CD4-positive, alpha-beta T cell (primary cell): ENCODE measurements at regions not wholly inside any gene's neighbourhood (a gene's known extent, or its start where the extent isn't known, plus 50 kb on each side); places are given as distances from the start of the nearest gene placed in this dataset.
"Not testable (repeated sequence)": the region's sequence is repeated elsewhere in the genome, so short reads cannot be mapped to it uniquely, and the experiment has no call there.

ENCODE experiments used
- ATAC-seq: fragments of 200-7000 bp; cut with Tn5 transposase; one replicate; pipeline ENCODE4 v1.10.0; 2022; ENCODE audit warnings: mild to moderate bottlenecking; ENCODE audit not compliant: poor library complexity
- CTCF ChIA-PET: fragments of 350-600 bp; sonication (Branson Sonifier 250); formaldehyde crosslinking; loops from one replicate; lab custom pipeline; 2021; ENCODE audit warnings: antibody characterized with exemption, inconsistent platforms; lab: Charles Lee
- POLR2A ChIA-PET: fragments of 350-600 bp; sonication (Branson Sonifier 250); formaldehyde crosslinking; loops from one replicate; lab custom pipeline; 2021; ENCODE audit warnings: antibody characterized with exemption, inconsistent platforms; lab: Charles Lee
- DNase-seq, 14 experiments: peaks; one replicate each; pipeline ENCODE4 v3.0.0-alpha.2; 2013 to 2020; ENCODE audit warnings: mixed read lengths in 2 of 14
- H3K27ac ChIP-seq, 2 donors: one replicate each; pipeline versions ENCODE4 v1.5.1 to v1.7.0; 2013; ENCODE audit warnings: low read length in 2 of 2, low read depth in 1 of 2, mild to moderate bottlenecking in 1 of 2
- H3K27me3 ChIP-seq, 2 experiments: 1 replicate in 1 of 2; 2 replicates in 1 of 2; pipeline versions ENCODE4 v1.6.1 to v1.7.0; 2013; ENCODE audit warnings: low read length in 2 of 2, control low read depth in 1 of 2, mild to moderate bottlenecking in 1 of 2, moderate library complexity in 1 of 2; ENCODE audit not compliant: insufficient read depth in 2 of 2, control insufficient read depth in 1 of 2
- H3K36me3 ChIP-seq: one replicate; pipeline ENCODE4 v1.6.1; 2013; ENCODE audit warnings: low read length, control low read depth; ENCODE audit not compliant: insufficient read depth
- H3K4me1 ChIP-seq: one replicate; pipeline ENCODE4 v1.6.1; 2013; ENCODE audit warnings: low read length, control low read depth; ENCODE audit not compliant: insufficient read depth
- H3K4me3 ChIP-seq: one replicate; pipeline ENCODE4 v1.5.1; 2013; ENCODE audit warnings: mild to moderate bottlenecking, low read length, moderate library complexity
- H3K9me3 ChIP-seq, 2 experiments: 1 replicate in 1 of 2; 2 replicates in 1 of 2; pipeline versions ENCODE4 v1.6.1 to v1.7.0; 2013; ENCODE audit warnings: low read length in 2 of 2, mild to moderate bottlenecking in 2 of 2, control low read depth in 1 of 2, moderate library complexity in 1 of 2; ENCODE audit not compliant: control insufficient read depth in 1 of 2, insufficient read depth in 1 of 2
- H3K27ac Mint-ChIP-seq: one replicate; pipeline ENCODE4 v1.8.0; 2020; ENCODE audit warnings: mixed read lengths
- H3K27me3 Mint-ChIP-seq: one replicate; pipeline ENCODE4 v1.8.0; 2021; ENCODE audit warnings: mixed read lengths
- H3K36me3 Mint-ChIP-seq: one replicate; pipeline ENCODE4 v1.8.0; 2021; ENCODE audit warnings: low read depth, mixed read lengths
- H3K4me1 Mint-ChIP-seq: one replicate; pipeline ENCODE4 v1.8.0; 2021; ENCODE audit warnings: low read depth, mixed read lengths
- H3K4me3 Mint-ChIP-seq: one replicate; pipeline ENCODE4 v1.8.0; 2020; ENCODE audit warnings: mild to moderate bottlenecking, mixed read lengths
- H3K9me3 Mint-ChIP-seq: one replicate; pipeline ENCODE4 v1.8.0; 2020; ENCODE audit warnings: mixed read lengths
- CTCF ChIP-seq: fragments of 200-600 bp; IDR thresholded peaks from one replicate; pipeline ENCODE4 v1.8.0; 2022; ENCODE audit warnings: antibody characterized with exemption, mild to moderate bottlenecking
- intact Hi-C, 2 experiments: fragments of 100-400 bp; cut with DNase I in 1 of 2; cut with micrococcal nuclease in 1 of 2; formaldehyde crosslinking; loops; one replicate each; pipeline versions ENCODE4 v1.15.1 to v1.9.0; 2023 to 2025; cut with DNase I, micrococcal nuclease

- Histone ChIP-seq H3K27me3 (no peaks in the 10 kb centered on the region), H3K9me3 (no peaks in the 10 kb centered on the region), H3K4me3 (no peak overlapping the region), H3K27ac (no peak overlapping the region), H3K4me1 (no peaks in the 10 kb centered on the region), H3K36me3 (no peaks in the 10 kb centered on the region)
- CTCF ChIA-PET = no interaction called here
- Mint-ChIP-seq H3K4me1 (no peaks in the 10 kb centered on the region), H3K36me3 (no peaks in the 10 kb centered on the region), H3K4me3 (no peak overlapping the region), H3K27me3 (no peaks in the 10 kb centered on the region), H3K27ac (no peak overlapping the region), H3K9me3 (no peaks in the 10 kb centered on the region)
- no peak for DNase-seq
- intact Hi-C loops = no loop called here
- no peak for TF ChIP-seq CTCF
- ATAC-seq = no peak
- POLR2A ChIA-PET = no interaction called here
Observed at GRCh38 chr3:75338342-75338741, 325.8 kb upstream of the FRG2C start.

- POLR2A ChIA-PET = no interaction called here
- peaks cover 0 to 3% of the 10 kb centered on the region in 2 experiments for H3K9me3 ChIP-seq
- Mint-ChIP-seq H3K27me3 (no peaks in the 10 kb centered on the region), H3K4me3 (no peak overlapping the region), H3K27ac (no peak overlapping the region), H3K9me3 (no peaks in the 10 kb centered on the region), H3K4me1 (no peaks in the 10 kb centered on the region), H3K36me3 (no peaks in the 10 kb centered on the region)
- DNase-seq (no peak), ATAC-seq (no peak)
- intact Hi-C loops = no loop called here
- H3K4me3 ChIP-seq = no peak overlapping the region
- H3K27ac ChIP-seq = no peak overlapping the region
- no peaks in the 10 kb centered on the region for H3K4me1 ChIP-seq
- H3K36me3 ChIP-seq = no peaks in the 10 kb centered on the region
- no peak for TF ChIP-seq CTCF
- CTCF ChIA-PET = no interaction called here
- no peaks in the 10 kb centered on the region for H3K27me3 ChIP-seq
Observed at GRCh38 chr3:75341324-75342067, 322.6 kb upstream of the FRG2C start.

GRCh38 chr3:75342425-75342824 is 321.7 kb upstream of the FRG2C start:
- no peak for TF ChIP-seq CTCF
- Mint-ChIP-seq H3K4me3 (no peak overlapping the region), H3K9me3 (no peaks in the 10 kb centered on the region), H3K27me3 (no peaks in the 10 kb centered on the region), H3K4me1 (no peaks in the 10 kb centered on the region), H3K36me3 (no peaks in the 10 kb centered on the region), H3K27ac (no peak overlapping the region)
- ChIA-PET CTCF (no interaction called here), POLR2A (no interaction called here)
- DNase-seq = no peak
- intact Hi-C loops = no loop called here
- no peak for ATAC-seq
- Histone ChIP-seq H3K27ac (no peak overlapping the region), H3K4me3 (no peak overlapping the region), H3K9me3 (peaks cover 0 to 3% of the 10 kb centered on the region in 2 experiments), H3K27me3 (no peaks in the 10 kb centered on the region), H3K36me3 (no peaks in the 10 kb centered on the region), H3K4me1 (no peaks in the 10 kb centered on the region)

- POLR2A ChIA-PET, H3K4me1 ChIP-seq, H3K9me3 ChIP-seq, H3K9me3 Mint-ChIP-seq, ATAC-seq, H3K27ac Mint-ChIP-seq, H3K27me3 Mint-ChIP-seq, H3K27ac ChIP-seq, H3K4me3 Mint-ChIP-seq, H3K36me3 ChIP-seq, DNase-seq, intact Hi-C loops, H3K36me3 Mint-ChIP-seq, H3K4me1 Mint-ChIP-seq, H3K27me3 ChIP-seq, CTCF ChIA-PET, H3K4me3 ChIP-seq: not testable (repeated sequence)
Observed at GRCh38 chr3:75350536-75350935, 313.6 kb upstream of the FRG2C start.

- H3K4me3 ChIP-seq, H3K4me1 Mint-ChIP-seq, POLR2A ChIA-PET, ATAC-seq, H3K36me3 Mint-ChIP-seq, H3K27ac Mint-ChIP-seq, H3K27me3 Mint-ChIP-seq, CTCF ChIA-PET, H3K27ac ChIP-seq, H3K9me3 Mint-ChIP-seq, H3K4me1 ChIP-seq, H3K27me3 ChIP-seq, H3K4me3 Mint-ChIP-seq, H3K9me3 ChIP-seq, intact Hi-C loops, H3K36me3 ChIP-seq: not testable (repeated sequence)
- peak in 2 of 14 experiments; percentile 9 for DNase-seq
Observed at GRCh38 chr3:75362086-75362784, 301.9 kb upstream of the FRG2C start.
